SK-N-MC (cell line): ENCODE measurements at regions not wholly inside any gene's neighbourhood (a gene's known extent, or its start where the extent isn't known, plus 50 kb on each side); places are given as distances from the start of the nearest gene placed in this dataset.

Experiments used
- DNase-seq: peaks from one replicate; pipeline ENCODE4 v3.0.0-alpha.2; 2011; ENCODE audit warnings: low read depth, low spot score
- H3K27ac ChIP-seq: fragments of 200-600 bp; sonication (generic); 2 replicates; pipeline ENCODE4 v1.5.1; 2016; ENCODE audit warnings: mixed run types
- H3K36me3 ChIP-seq: fragments of 200-600 bp; sonication (generic); 2 replicates; pipeline ENCODE4 v1.6.1; 2017; ENCODE audit warnings: antibody characterized with exemption, low read length, mixed read lengths; ENCODE audit not compliant: insufficient read depth
- H3K4me3 ChIP-seq: fragments of 200-600 bp; sonication (generic); 2 replicates; pipeline ENCODE4 v1.5.1; 2016
- H3K9ac ChIP-seq: fragments of 200-600 bp; sonication (generic); 2 replicates; pipeline ENCODE4 v1.8.0; 2017; ENCODE audit warnings: mixed run types, mixed read lengths; ENCODE audit not compliant: insufficient read length
- H3K9me3 ChIP-seq: fragments of 200-600 bp; sonication (generic); 2 replicates; pipeline ENCODE4 v1.6.1; 2017; ENCODE audit warnings: low read depth, mild to moderate bottlenecking, antibody characterized with exemption, low read length, moderate library complexity, mixed read lengths
- EZH2 ChIP-seq: fragments of 200-600 bp; sonication (generic); IDR thresholded peaks from one replicate; pipeline ENCODE4 v1.6.1; 2017; ENCODE audit warnings: antibody characterized with exemption
- FOXP2 ChIP-seq: optimal IDR thresholded peaks from 2 replicates; pipeline ENCODE3; 2011; ENCODE audit warnings: mild to moderate bottlenecking, moderate library complexity; ENCODE audit not compliant: insufficient read depth; ENCODE audit errors: extremely low read length, control extremely low read depth
- POLR2AphosphoS5 ChIP-seq: IDR thresholded peaks from 2 replicates; pipeline ENCODE4 v1.6.1; 2012; ENCODE audit warnings: mild to moderate bottlenecking, low read depth, low read length, borderline replicate concordance

- no peaks in the 10 kb centered on the region for H3K9me3 ChIP-seq
- TF ChIP-seq POLR2AphosphoS5 (no peak), EZH2 (no peak), FOXP2 (no peak)
- H3K4me3 ChIP-seq = no peak overlapping the region
- H3K27ac ChIP-seq = 0 out of 2 replicates have a peak overlapping the region, but pooled peaks have one; percentile 10
- DNase-seq = no peak
- no peaks in the 10 kb centered on the region for H3K36me3 ChIP-seq
- H3K9ac ChIP-seq = no peak overlapping the region
These were observed 262.9 kb upstream of the B3GAT1 start for GRCh38 chr11:134674974-134675373.

- Histone ChIP-seq H3K9me3 (no peaks in the 10 kb centered on the region), H3K27ac (no peak overlapping the region), H3K36me3 (no peaks in the 10 kb centered on the region), H3K9ac (no peak overlapping the region), H3K4me3 (no peak overlapping the region)
- DNase-seq = no peak
- TF ChIP-seq POLR2AphosphoS5 = no peak
- no peak for TF ChIP-seq FOXP2
- no peak for TF ChIP-seq EZH2
These were observed 258.9 kb upstream of the B3GAT1 start for GRCh38 chr11:134670961-134671370.

- DNase-seq = no peak
- TF ChIP-seq FOXP2 (no peak), EZH2 (no peak), POLR2AphosphoS5 (no peak)
- Histone ChIP-seq H3K4me3 (no peak overlapping the region), H3K36me3 (no peaks in the 10 kb centered on the region), H3K9me3 (no peaks in the 10 kb centered on the region), H3K27ac (no peak overlapping the region), H3K9ac (no peak overlapping the region)
These were observed 258.3 kb upstream of the B3GAT1 start for GRCh38 chr11:134670247-134670782.

- Histone ChIP-seq H3K9ac (no peak overlapping the region), H3K4me3 (no peak overlapping the region), H3K36me3 (no peaks in the 10 kb centered on the region), H3K27ac (no peak overlapping the region), H3K9me3 (no peaks in the 10 kb centered on the region)
- no peak for DNase-seq
- TF ChIP-seq FOXP2 (no peak), POLR2AphosphoS5 (no peak), EZH2 (no peak)
These were observed 257.8 kb upstream of the B3GAT1 start for GRCh38 chr11:134669796-134670195.

- Histone ChIP-seq H3K36me3 (no peaks in the 10 kb centered on the region), H3K9me3 (no peaks in the 10 kb centered on the region), H3K27ac (no peak overlapping the region), H3K9ac (no peak overlapping the region), H3K4me3 (no peak overlapping the region)
- DNase-seq = no peak
- TF ChIP-seq EZH2 (no peak), FOXP2 (no peak), POLR2AphosphoS5 (no peak)
These were observed 256.8 kb upstream of the B3GAT1 start for GRCh38 chr11:134668796-134669195.

- DNase-seq = no peak
- TF ChIP-seq EZH2 (no peak), FOXP2 (no peak), POLR2AphosphoS5 (no peak)
- H3K4me3 ChIP-seq = no peak overlapping the region
- H3K9me3 ChIP-seq = no peaks in the 10 kb centered on the region
- H3K9ac ChIP-seq = no peak overlapping the region
- H3K36me3 ChIP-seq = no peaks in the 10 kb centered on the region
- no peak overlapping the region for H3K27ac ChIP-seq
These were observed 256.0 kb upstream of the B3GAT1 start for GRCh38 chr11:134668076-134668475.

GRCh38 chr11:134667505-134667904, 255.5 kb upstream of the B3GAT1 start:
- no peak overlapping the region for H3K9ac ChIP-seq
- no peak for DNase-seq
- no peak overlapping the region for H3K27ac ChIP-seq
- no peak for TF ChIP-seq EZH2
- no peak for TF ChIP-seq FOXP2
- no peak for TF ChIP-seq POLR2AphosphoS5
- H3K4me3 ChIP-seq = no peak overlapping the region
- H3K36me3 ChIP-seq = no peaks in the 10 kb centered on the region
- H3K9me3 ChIP-seq = no peaks in the 10 kb centered on the region

GRCh38 chr11:134667175-134667500, 255.1 kb upstream of the B3GAT1 start:
- no peak overlapping the region for H3K4me3 ChIP-seq
- no peak overlapping the region for H3K9ac ChIP-seq
- H3K9me3 ChIP-seq = no peaks in the 10 kb centered on the region
- no peak for DNase-seq
- H3K27ac ChIP-seq = no peak overlapping the region
- TF ChIP-seq EZH2 = no peak
- TF ChIP-seq POLR2AphosphoS5 = no peak
- no peak for TF ChIP-seq FOXP2
- H3K36me3 ChIP-seq = no peaks in the 10 kb centered on the region
